IMR-90 (cell line): ENCODE measurements at regions not wholly inside any gene's neighbourhood (a gene's known extent, or its start where the extent isn't known, plus 50 kb on each side); places are given as distances from the start of the nearest gene placed in this dataset.
A peak's percentile ranks its signal among the peaks of the same experiment; 100 is the strongest.

Source experiments
- ATAC-seq: fragments of 200-7000 bp; cut with Tn5 transposase; 2 replicates; pipeline ENCODE4 v1.9.1; 2020; ENCODE audit warnings: low read depth, mild to moderate bottlenecking, moderate library complexity
- BruUV-seq: library from RNA; stranded (reverse); fragments of 400-500 nt; replicated peaks from 2 replicates; lab custom pipeline; 2021; lab: Mats Ljungman, UMichigan
- CTCF ChIA-PET: fragments of 300-600 bp; formaldehyde crosslinking; extraction: SDS; loops from one replicate; lab custom pipeline; 2021; ENCODE audit warnings: antibody characterized with exemption; lab: Yijun Ruan, JAX
- POLR2A ChIA-PET: fragments of 300-600 bp; sonication (Branson Sonifier 250); formaldehyde crosslinking; loops from one replicate; lab custom pipeline; 2022; ENCODE audit warnings: antibody characterized with exemption; ENCODE audit not compliant: unreplicated experiment; lab: Charles Lee
- DNase-seq: peaks from one replicate; pipeline ENCODE4 v3.0.0; 2013
- H2AFZ ChIP-seq: replicated peaks from 2 replicates; pipeline ENCODE3; 2013; ENCODE audit warnings: low read length, mild to moderate bottlenecking; ENCODE audit not compliant: poor library complexity
- H2AK5ac ChIP-seq: 2 replicates; pipeline ENCODE4 v1.6.1; 2013; ENCODE audit warnings: low read depth, low read length, inconsistent platforms
- H2AK9ac ChIP-seq: replicated peaks from 2 replicates; pipeline ENCODE3; 2013; ENCODE audit warnings: mild to moderate bottlenecking, low read depth, low read length, moderate library complexity; ENCODE audit not compliant: poor library complexity
- H2BK120ac ChIP-seq: 2 replicates; pipeline ENCODE4 v1.6.1; 2013; ENCODE audit warnings: low read depth, low read length, inconsistent platforms
- H2BK15ac ChIP-seq: 3 replicates; pipeline ENCODE4 v1.6.1; 2013; ENCODE audit warnings: low read depth, low read length, inconsistent platforms
- H2BK20ac ChIP-seq: 2 replicates; pipeline ENCODE4 v1.6.1; 2013; ENCODE audit warnings: low read depth, mild to moderate bottlenecking, inconsistent platforms, low read length, moderate library complexity
- H2BK5ac ChIP-seq: 2 replicates; pipeline ENCODE4 v1.6.1; 2013; ENCODE audit warnings: mild to moderate bottlenecking, low read depth, low read length, inconsistent platforms; ENCODE audit not compliant: poor library complexity, severe bottlenecking
- H3K14ac ChIP-seq: replicated peaks from 2 replicates; pipeline ENCODE4 v1.6.1; 2013; ENCODE audit warnings: low read depth, low read length, inconsistent platforms
- H3K18ac ChIP-seq: 2 replicates; pipeline ENCODE4 v1.6.1; 2013; ENCODE audit warnings: low read depth, low read length, control low read depth
- H3K23ac ChIP-seq: 2 replicates; pipeline ENCODE4 v1.6.1; 2013; ENCODE audit warnings: low read depth, low read length, inconsistent platforms
- H3K27ac ChIP-seq: 2 replicates; pipeline ENCODE4 v1.5.1; 2013; ENCODE audit warnings: mild to moderate bottlenecking, control low read depth, low read length; ENCODE audit not compliant: insufficient read depth
- H3K27me3 ChIP-seq: 2 replicates; pipeline ENCODE4 v1.6.1; 2013; ENCODE audit warnings: low read length; ENCODE audit not compliant: control insufficient read depth, insufficient read depth
- H3K36me3 ChIP-seq: 2 replicates; pipeline ENCODE4 v1.6.1; 2013; ENCODE audit warnings: low read length, mixed read lengths; ENCODE audit not compliant: control insufficient read depth, insufficient read depth
- H3K4ac ChIP-seq: 2 replicates; pipeline ENCODE4 v1.6.1; 2013; ENCODE audit warnings: low read depth, low read length, inconsistent platforms
- H3K4me1 ChIP-seq: 2 replicates; pipeline ENCODE4 v1.6.1; 2013; ENCODE audit warnings: low read length, mixed read lengths; ENCODE audit not compliant: control insufficient read depth, insufficient read depth
- H3K4me2 ChIP-seq: 2 replicates; pipeline ENCODE4 v1.6.1; 2013; ENCODE audit warnings: low read depth, mild to moderate bottlenecking, control low read depth, low read length, moderate library complexity
- H3K4me3 ChIP-seq: 2 replicates; pipeline ENCODE4 v1.5.1; 2013; ENCODE audit warnings: low read depth, mild to moderate bottlenecking, control low read depth, low read length, moderate library complexity; ENCODE audit not compliant: insufficient read depth
- H3K56ac ChIP-seq: 2 replicates; pipeline ENCODE4 v1.6.1; 2013; ENCODE audit warnings: low read length, inconsistent platforms; ENCODE audit not compliant: insufficient read depth; ENCODE audit errors: extremely low read depth
- H3K79me1 ChIP-seq, 2 experiments: 2 replicates each; pipeline ENCODE4 v1.6.1; 2013; ENCODE audit warnings: low read length in 2 of 2, inconsistent platforms in 1 of 2, low read depth in 1 of 2
- H3K9ac ChIP-seq: 2 replicates; pipeline ENCODE4 v1.6.1; 2013; ENCODE audit warnings: low read depth, low read length, control low read depth
- H3K9me1 ChIP-seq: 2 replicates; pipeline ENCODE4 v1.6.1; 2013; ENCODE audit warnings: low read length, inconsistent platforms; ENCODE audit not compliant: insufficient read depth
- H3K9me3 ChIP-seq: 2 replicates; pipeline ENCODE4 v1.6.1; 2013; ENCODE audit warnings: low read length; ENCODE audit not compliant: control insufficient read depth, insufficient read depth
- H4K20me1 ChIP-seq: 2 replicates; pipeline ENCODE4 v1.6.1; 2013; ENCODE audit warnings: low read length, inconsistent platforms; ENCODE audit not compliant: insufficient read depth
- H4K5ac ChIP-seq: 2 replicates; pipeline ENCODE4 v1.6.1; 2013; ENCODE audit warnings: mild to moderate bottlenecking, low read depth, low read length, control low read depth
- H4K8ac ChIP-seq, 2 experiments: 2 replicates each; pipeline ENCODE4 v1.6.1; 2013; ENCODE audit warnings: low read depth in 2 of 2, low read length in 2 of 2, control low read depth in 1 of 2, inconsistent platforms in 1 of 2
- H4K91ac ChIP-seq: 2 replicates; pipeline ENCODE4 v1.6.1; 2013; ENCODE audit warnings: low read depth, low read length, inconsistent platforms; ENCODE audit not compliant: insufficient read depth
- CEBPB ChIP-seq: IDR thresholded peaks from 2 replicates; pipeline ENCODE4 v1.6.1; 2012; ENCODE audit warnings: low read depth, low read length, improper control_type of control experiment
- MXI1 ChIP-seq: IDR thresholded peaks from 2 replicates; pipeline ENCODE4 v1.6.1; 2012; ENCODE audit warnings: low read depth, mild to moderate bottlenecking, low read length, moderate library complexity, borderline replicate concordance
- RCOR1 ChIP-seq: IDR thresholded peaks from 2 replicates; pipeline ENCODE4 v1.6.1; 2012; ENCODE audit warnings: mild to moderate bottlenecking, low read length, improper control_type of control experiment; ENCODE audit not compliant: insufficient replicate concordance
- SMC3 ChIP-seq: fragments of 150-350 bp; IDR thresholded peaks from 2 replicates; pipeline ENCODE4 v1.6.1; 2016; ENCODE audit warnings: low read depth, mild to moderate bottlenecking, antibody characterized with exemption, low read length, moderate library complexity
- WGBS, 2 experiments: methylation state at CpG; one replicate each; pipeline versions ENCODE4 v1.1.5 to v1.1.7; 2013; ENCODE audit warnings: missing lambda C conversion rate in 2 of 2; ENCODE audit not compliant: insufficient read length in 1 of 2; ENCODE audit errors: extremely low coverage in 2 of 2; 5-methylcytosine and 5-hydroxymethylcytosine counted together
- dilution Hi-C: fragments of 300-500 bp; cut with HindIII; formaldehyde crosslinking; loops from one replicate; pipeline ENCODE4 v1.14.3; 2018; ENCODE audit warnings: low sequenced_read_pairs; ENCODE audit not compliant: unreplicated experiment
- in situ Hi-C: fragments of 300-500 bp; cut with MboI; formaldehyde crosslinking; loops from 3 replicates; pipeline ENCODE4 v1.14.3; 2019; ENCODE audit warnings: low sequenced_read_pairs, inconsistent platforms, mixed read lengths
- intact Hi-C: fragments of 100-400 bp; cut with micrococcal nuclease; formaldehyde crosslinking; loops from 2 replicates; pipeline ENCODE4 v1.10.0; 2022

DNA sequence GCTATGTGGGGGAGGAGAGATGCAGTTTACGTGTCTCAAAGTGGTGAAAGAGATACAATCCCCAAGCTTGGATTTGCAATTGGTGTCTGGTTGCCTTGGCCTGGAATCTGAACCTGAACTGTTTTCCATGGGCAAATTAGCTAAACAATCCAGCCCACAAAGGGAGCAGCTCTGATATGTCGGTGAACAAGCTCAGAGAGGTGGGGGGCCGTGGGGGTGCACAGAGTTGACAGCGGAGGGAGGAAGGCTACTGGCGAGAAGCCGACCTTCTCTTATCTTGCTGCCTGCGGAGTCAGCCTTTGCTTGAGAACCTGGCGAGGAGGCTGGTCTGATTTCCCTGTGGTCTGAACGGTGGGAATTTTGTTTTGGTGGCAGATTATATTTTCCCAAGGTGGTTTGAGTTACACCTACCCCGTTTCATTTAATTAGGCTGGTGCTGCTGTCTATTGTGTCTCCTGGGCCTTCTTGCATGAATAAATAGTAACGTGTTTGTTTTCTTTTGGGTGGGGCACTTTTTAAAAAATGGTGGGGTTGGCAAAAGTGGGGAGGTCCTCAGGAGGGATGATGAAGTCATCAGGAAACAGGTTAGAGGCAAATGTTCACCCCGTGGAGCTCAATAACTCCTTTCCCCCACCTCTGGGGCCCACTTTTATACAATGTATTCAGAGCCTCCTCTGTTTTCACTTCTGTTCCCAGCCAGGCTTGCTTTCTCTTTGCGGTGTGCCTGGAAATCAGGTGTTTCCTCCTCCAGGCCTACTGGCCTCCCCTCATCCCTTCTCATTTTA lies 80.9 kb upstream of the IGFBP5 start:
- Histone ChIP-seq H3K79me1 (no peaks in the 10 kb centered on the region), H4K8ac (no peak overlapping the region), H3K4me1 (peaks cover 11% of the 10 kb centered on the region), H3K36me3 (no peaks in the 10 kb centered on the region), H3K23ac (no peak overlapping the region), H3K4me3 (no peak overlapping the region), H3K56ac (no peak overlapping the region), H2BK120ac (peak overlapping the region; percentile 40; the same call in 1 of the 2 replicates), H3K9ac (no peak overlapping the region), H3K4ac (peak overlapping the region; percentile 30; the same call in 1 of the 2 replicates), H3K18ac (peak overlapping the region; percentile 21; the same call in 1 of the 2 replicates), H3K9me1 (peaks cover 10% of the 10 kb centered on the region), H3K14ac (peak overlapping the region; percentile 61; the same call in 1 of the 2 replicates), H4K5ac (no peak overlapping the region; the same call in 1 of the 2 replicates), H2BK20ac (peak overlapping the region; percentile 34), H3K27me3 (no peaks in the 10 kb centered on the region), H3K9me3 (no peaks in the 10 kb centered on the region), H3K27ac (no peak overlapping the region), H3K4me2 (no peak overlapping the region), H4K20me1 (no peaks in the 10 kb centered on the region), H2AFZ (no peak overlapping the region), H2BK15ac (peak overlapping the region; percentile 39; the same call in 1 of the 3 replicates), H2BK5ac (no peak overlapping the region), H2AK9ac (no peak overlapping the region), H2AK5ac (peak overlapping the region; percentile 54; the same call in 1 of the 2 replicates), H4K91ac (0 out of 2 replicates have a peak overlapping the region, but pooled peaks have one; percentile 6)
- intact Hi-C loops, result no loop called here
- ChIA-PET POLR2A (no interaction called here), CTCF (interaction anchor here (1.3 to 1.7 kb wide), 2 partner anchors 12 to 78 kb away, joined by 3 to 4 read pairs; no protein-coding TSS in a partner anchor)
- dilution Hi-C loops, result no loop called here
- no TSS peak for BruUV-seq
- WGBS, 2 experiments, result 89% methylated on average over 1 of the region's 13 CpGs; no CpG with 5 or more reads in 1 of the 2 experiments
- DNase-seq, result no peak
- TF ChIP-seq SMC3 (no peak), RCOR1 (no peak), CEBPB (no peak), MXI1 (no peak)
- in situ Hi-C loops, result no loop called here
- ATAC-seq, result no peak
